SIG-M5 (cell line): ENCODE measurements at regions not wholly inside any gene's neighbourhood (a gene's known extent, or its start where the extent isn't known, plus 50 kb on each side); places are given as distances from the start of the nearest gene placed in this dataset.

Experiments
- DNase-seq: peaks from one replicate; lab custom pipeline; 2025; lab: John Stamatoyannopoulos, UW

GRCh38 chr4:157880761-157881160 is 292.1 kb downstream of the GASK1B start:
- DNase-seq = no peak

- DNase-seq = no peak
These were observed 318.0 kb downstream of the GASK1B start for GRCh38 chr4:157854819-157855218.

GRCh38 chr4:157840648-157841047 is 332.2 kb downstream of the GASK1B start:
- no peak for DNase-seq

DNA sequence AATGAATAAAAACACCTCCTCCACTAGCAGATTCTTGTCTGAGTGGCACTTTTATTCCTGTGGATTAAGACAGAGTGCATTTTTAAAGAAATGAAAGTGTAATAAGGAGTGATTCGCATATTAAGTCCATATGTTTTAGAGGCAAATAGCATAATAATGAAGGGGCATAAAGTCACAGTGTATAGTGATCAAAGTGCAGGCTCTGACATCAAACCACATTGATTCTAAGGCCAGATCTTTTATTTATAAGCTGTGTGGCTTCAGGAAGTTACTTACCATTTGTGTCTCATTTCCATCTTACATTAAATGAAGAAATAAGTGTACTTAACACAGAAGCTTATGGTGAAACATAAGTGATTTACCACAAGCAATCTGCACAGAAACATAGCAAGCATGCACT is 332.8 kb downstream of the GASK1B start:
- DNase-seq = no peak

GRCh38 chr4:157838366-157838765 is 334.5 kb downstream of the GASK1B start:
- DNase-seq = no peak

- no peak for DNase-seq
These were observed 335.6 kb downstream of the GASK1B start for GRCh38 chr4:157837071-157837703.

DNA sequence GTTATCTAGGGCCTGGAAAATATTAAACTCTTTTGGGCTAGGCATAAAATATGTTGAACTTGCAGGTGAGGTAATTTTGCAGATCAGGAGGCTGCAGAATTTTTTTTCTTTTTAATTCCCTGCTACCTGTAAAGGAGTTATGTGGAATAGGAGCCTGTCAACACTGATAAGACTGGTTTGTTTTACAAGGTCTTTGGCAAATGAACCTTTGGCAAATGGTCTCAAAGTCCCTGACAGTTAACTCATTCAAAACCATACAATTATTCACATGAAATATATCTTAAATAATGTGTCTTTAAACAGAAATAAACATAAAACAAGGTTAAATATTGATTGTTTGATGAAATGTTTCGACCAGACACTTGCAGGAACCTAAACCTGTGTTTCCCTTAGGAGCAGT is 340.2 kb downstream of the GASK1B start:
- no peak for DNase-seq

DNA sequence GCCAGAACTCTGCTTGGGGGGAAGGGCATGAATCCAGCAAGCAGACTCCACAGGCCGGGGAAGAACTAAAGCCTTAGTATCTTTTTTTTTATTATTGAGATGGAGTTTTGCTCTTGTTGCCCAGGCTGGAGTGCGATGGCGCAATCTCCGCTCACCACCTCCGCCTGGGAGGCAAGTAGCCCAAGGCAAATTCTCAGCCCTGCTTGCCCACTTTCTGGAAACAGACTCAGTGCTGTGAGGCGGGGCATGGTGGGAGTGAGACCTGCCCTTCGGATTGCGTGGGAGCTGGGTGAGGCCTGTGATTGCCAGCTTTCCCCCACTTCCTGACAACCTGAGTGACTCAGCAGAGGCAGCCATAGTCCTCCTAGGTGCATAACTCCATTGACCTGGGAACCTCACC is 348.8 kb downstream of the GASK1B start:
- no peak for DNase-seq

DNA sequence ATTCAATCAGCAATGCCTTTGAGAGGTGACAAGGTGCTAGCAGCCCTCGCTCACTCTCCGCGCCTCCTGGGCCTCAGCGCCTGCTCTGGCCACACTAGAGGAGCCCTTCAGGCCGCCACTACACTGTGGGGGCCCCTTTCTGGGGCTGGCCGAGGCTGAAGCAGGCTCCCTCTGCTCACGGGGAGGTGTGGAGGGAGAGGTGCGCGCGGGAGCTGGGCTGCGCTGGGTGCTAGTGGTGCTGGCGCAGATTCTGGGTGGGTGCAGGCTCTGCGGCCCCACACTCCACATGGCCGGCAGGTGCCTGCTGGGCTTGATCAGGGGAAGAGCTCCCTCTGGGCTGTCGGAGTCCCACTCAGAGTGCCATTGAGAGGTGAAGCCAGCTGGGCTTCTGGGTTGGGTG is 351.0 kb downstream of the GASK1B start:
- no peak for DNase-seq

GRCh38 chr4:157819693-157820464 is 352.9 kb downstream of the GASK1B start:
- DNase-seq = no peak

DNA sequence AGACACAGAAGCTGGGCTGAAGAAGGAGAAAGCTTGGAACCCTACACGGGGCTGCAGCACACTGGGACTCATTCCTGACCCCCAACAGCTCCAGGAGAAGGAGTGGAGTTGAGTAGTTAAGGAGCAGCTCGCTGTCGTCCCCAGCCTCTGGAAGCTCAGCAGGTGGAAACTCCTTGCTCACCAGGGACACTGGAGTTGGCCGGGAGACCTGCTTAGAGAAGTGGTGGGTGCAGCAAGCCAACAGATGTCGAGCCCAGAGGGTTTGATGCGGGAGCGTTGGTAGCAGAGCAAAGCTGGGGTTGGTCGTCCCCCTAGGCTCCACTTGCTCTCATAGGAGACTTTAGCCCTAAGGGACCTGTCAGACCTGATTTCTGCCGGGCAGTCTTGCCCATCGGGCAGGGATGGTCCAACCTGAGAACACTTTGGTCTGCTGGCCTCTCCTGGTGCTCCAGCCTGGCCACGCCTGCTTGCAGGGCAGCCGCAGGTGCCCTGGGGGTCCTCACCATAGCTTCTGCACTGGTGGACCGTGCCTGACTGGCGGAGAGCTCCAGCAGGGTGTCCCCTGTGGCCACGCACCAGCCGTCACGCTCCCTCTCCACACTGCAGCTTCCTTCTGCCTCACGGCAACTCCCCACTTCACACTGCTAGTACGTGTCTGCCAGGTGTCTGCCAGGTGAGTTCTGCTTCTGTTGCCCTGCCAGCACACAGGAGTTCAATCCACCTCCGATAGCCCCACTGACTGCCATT is 353.7 kb downstream of the GASK1B start:
- DNase-seq = no peak

- DNase-seq = no peak
These were observed 362.6 kb downstream of the GASK1B start for GRCh38 chr4:157810137-157810774.

DNA sequence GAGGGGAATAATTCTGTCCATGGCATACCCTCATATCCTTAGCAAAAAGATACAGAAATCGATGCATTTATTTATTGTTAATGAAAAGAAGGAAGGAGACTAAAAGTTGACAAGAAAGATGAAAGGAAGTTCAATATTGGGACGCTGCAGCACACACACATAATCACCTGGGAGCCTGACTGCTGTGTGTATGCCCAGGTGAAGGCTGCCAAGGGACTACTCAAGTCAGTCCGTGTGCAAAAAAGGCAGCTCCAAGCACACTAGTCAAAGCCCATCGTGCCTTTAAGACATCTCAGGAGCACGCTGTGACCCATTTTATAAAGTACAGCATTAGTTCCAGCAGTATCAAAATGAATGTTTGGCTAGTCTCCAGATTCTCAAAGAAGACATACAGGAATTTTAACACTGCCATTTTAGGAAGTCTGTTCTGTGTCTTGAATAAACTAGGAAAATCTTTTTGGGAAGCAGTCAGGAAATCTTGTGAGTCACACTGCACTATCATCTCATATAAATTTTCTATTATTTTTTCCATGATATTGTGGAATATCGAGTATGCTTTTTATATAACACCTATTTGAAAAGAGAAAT is 363.9 kb downstream of the GASK1B start:
- DNase-seq = no peak

DNA sequence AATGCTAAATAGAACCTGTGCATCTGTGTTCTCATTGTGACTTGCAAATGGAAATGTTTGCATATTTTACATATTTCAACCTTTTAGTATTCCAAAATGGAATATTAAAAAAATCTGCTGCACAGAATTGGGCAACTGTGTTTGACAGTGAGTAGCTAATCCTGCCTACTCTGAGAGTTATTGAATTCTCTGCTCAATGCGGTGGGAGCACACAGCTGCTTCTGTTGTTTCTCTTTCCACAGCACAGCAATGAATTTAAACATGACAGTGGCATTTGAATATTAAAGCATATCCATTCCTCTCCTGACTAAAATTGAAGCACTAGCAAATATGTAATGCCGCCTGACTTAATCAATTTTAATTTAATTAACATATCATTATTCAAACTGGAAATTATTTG is 366.6 kb downstream of the GASK1B start:
- no peak for DNase-seq

DNA sequence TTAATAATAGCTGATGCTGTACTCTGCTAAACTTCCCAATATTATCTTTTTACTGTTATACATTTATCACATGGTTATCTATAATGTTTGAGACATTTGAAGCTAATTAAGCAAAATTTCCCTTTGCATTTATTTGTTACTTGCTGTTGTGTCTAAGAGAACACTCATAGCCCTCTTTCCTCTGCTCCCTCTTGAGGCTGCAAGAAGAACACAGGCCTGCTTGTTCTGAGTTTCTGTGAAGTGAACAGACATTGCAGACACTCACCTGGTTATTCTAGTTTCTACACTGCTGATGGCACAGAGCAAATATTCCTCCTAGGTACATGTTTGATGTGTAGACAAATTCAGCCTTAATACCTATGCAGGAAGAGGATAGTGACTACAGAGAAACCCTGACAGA is 367.8 kb downstream of the GASK1B start:
- DNase-seq = no peak

DNA sequence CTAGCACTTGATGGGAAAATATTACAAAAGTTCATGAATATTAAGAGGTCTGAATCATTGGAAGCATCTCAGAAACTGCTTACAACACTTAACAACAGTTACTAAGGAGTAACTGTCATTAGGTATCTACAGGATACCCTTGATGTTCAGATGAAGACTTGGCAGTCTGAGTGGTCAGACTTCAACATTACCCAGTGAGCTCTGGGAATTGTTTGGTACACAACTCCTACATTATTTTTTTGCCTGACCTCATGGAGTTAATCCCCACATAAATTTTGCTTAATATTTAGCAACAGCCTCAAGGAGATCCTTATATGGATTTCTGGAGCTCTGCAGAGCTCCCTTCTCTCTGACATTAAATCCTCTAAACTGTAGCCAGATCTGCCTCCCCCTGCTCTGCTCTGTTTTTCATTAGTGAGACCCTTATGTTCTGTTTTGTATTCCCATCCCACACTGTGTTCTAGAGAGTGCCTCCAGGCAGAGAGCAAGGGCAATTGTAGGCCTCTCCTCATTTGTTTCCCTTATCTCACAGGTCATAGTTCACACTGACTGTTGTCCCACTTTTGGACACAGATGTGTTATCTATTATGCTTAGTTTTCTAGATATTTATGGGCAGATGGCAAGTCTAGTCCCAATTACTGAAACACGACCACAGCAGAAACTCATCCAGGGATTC is 368.8 kb downstream of the GASK1B start:
- DNase-seq = no peak

GRCh38 chr4:157803421-157803820 is 369.4 kb downstream of the GASK1B start:
- no peak for DNase-seq

GRCh38 chr4:157795495-157795894 is 377.3 kb downstream of the GASK1B start:
- no peak for DNase-seq

DNA sequence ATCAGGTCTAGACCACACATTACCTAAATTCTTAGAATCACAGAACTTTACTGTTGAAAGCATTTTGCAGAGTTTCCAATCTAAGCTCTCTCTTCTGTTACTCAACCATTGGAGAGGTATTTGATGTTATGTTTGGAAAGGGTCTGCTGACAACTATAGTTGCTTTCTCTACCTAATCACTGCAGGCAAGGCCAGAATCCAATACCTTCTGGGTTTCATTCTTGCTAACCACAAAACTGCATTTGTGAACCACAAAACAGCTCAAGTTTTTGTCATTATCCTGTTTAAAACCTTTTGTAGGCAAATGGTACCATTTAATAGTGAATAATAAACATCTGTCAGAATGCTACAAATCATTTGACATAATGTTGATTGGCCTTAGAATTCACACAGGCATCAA is 380.1 kb downstream of the GASK1B start:
- DNase-seq = no peak

DNA sequence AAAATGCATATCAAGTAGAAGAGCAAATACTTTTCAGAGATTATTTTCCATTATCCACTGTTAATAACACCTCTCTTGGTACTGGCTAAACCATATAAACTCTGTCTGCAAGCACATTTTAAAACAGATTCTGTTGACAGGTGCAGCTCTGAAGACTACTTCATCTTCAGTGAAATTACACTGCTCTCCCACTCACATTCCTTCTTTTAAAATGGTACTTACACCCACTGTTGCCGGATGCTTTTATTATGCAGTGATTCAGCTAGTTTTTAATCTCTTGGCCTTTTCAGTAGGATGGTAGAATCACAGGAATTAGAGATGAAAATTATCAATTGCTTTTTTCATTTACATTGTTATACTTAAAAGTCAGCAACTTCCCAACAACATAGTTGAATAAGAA is 381.6 kb downstream of the GASK1B start:
- DNase-seq = no peak

DNA sequence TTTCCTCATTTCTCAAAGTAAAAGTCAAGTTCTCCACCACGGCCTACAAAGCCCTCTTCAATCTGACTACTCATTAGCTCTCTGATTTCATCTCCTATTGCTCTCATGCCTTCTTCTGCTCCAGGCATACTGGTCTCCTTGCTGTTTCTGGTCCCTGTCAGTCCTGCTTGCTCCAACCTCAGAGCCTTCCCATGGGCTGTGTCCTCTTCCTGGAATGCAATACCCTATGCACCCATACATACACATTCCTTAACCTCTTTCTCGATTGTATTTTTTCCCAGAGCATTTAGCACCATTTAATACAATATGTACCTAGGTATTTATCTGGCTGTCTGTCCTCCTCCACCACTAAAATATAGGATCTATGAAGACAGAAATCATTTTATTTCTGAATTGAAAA is 385.2 kb downstream of the GASK1B start:
- DNase-seq = no peak

- no peak for DNase-seq
These were observed 391.5 kb downstream of the GASK1B start for GRCh38 chr4:157781361-157781760.
